Naive thymus-derived CD8-positive, alpha-beta T cell (primary cell): ENCODE measurements at regions not wholly inside any gene's neighbourhood (a gene's known extent, or its start where the extent isn't known, plus 50 kb on each side); places are given as distances from the start of the nearest gene placed in this dataset.

Experiments used
- ATAC-seq, 2 donors: fragments of 150-1000 bp; cut with Tn5 transposase in 1 of 2; sonication (Bioruptor Pico), chemical (Tn5 transposase) in 1 of 2; 1 replicate in 1 of 2; 2 replicates in 1 of 2; pipeline ENCODE4 v1.10.0; 2021; ENCODE audit warnings: mild to moderate bottlenecking in 2 of 2, moderate library complexity in 2 of 2
- POLR2A ChIA-PET: fragments of 350-600 bp; sonication (Branson Sonifier 250); formaldehyde crosslinking; loops from one replicate; lab custom pipeline; 2021; ENCODE audit warnings: antibody characterized with exemption; lab: Charles Lee
- DNase-seq, 10 donors: peaks; one replicate each; pipeline versions ENCODE4 v3.0.0 to v3.0.0-alpha.2; 2020 to 2022
- H3K27ac Mint-ChIP-seq, 10 donors: one replicate each; pipeline ENCODE4 v1.8.0; 2020 to 2022; ENCODE audit warnings: mild to moderate bottlenecking in 10 of 10, mixed read lengths in 10 of 10, moderate library complexity in 4 of 10, inconsistent platforms in 1 of 10
- H3K27me3 Mint-ChIP-seq, 5 donors: one replicate each; pipeline ENCODE4 v1.8.0; 2021 to 2022; ENCODE audit warnings: mixed read lengths in 5 of 5
- H3K36me3 Mint-ChIP-seq, 3 donors: one replicate each; pipeline ENCODE4 v1.8.0; 2020 to 2022; ENCODE audit warnings: mixed read lengths in 3 of 3, mild to moderate bottlenecking in 2 of 3, inconsistent platforms in 1 of 3
- H3K4me1 Mint-ChIP-seq, 4 donors: one replicate each; pipeline ENCODE4 v1.8.0; 2021 to 2022; ENCODE audit warnings: mixed read lengths in 4 of 4
- H3K4me3 Mint-ChIP-seq, 10 donors: one replicate each; pipeline ENCODE4 v1.8.0; 2020 to 2022; ENCODE audit warnings: mild to moderate bottlenecking in 10 of 10, mixed read lengths in 10 of 10, moderate library complexity in 6 of 10, inconsistent platforms in 1 of 10
- H3K9me3 Mint-ChIP-seq, 9 donors: one replicate each; pipeline ENCODE4 v1.8.0; 2020 to 2022; ENCODE audit warnings: mixed read lengths in 9 of 9, mild to moderate bottlenecking in 3 of 9, inconsistent platforms in 1 of 9, moderate library complexity in 1 of 9

- peaks cover 0 to 27% (median 6%) of the 10 kb centered on the region in 9 donors for H3K9me3 Mint-ChIP-seq
- DNase-seq: no peak
- H3K4me3 Mint-ChIP-seq: no peak overlapping the region
- H3K27me3 Mint-ChIP-seq: no peaks in the 10 kb centered on the region
- ATAC-seq: no peak
- no peak overlapping the region for H3K27ac Mint-ChIP-seq
- H3K36me3 Mint-ChIP-seq: no peaks in the 10 kb centered on the region
- POLR2A ChIA-PET: no interaction called here
- no peaks in the 10 kb centered on the region for H3K4me1 Mint-ChIP-seq
These were observed 465.8 kb upstream of the ROBO1 start for GRCh38 chr3:80233576-80233975.

GRCh38 chr3:80232760-80233159 is 465.0 kb upstream of the ROBO1 start:
- H3K27me3 Mint-ChIP-seq: no peaks in the 10 kb centered on the region
- peaks cover 0 to 27% (median 5%) of the 10 kb centered on the region in 9 donors for H3K9me3 Mint-ChIP-seq
- H3K36me3 Mint-ChIP-seq: no peaks in the 10 kb centered on the region
- H3K4me1 Mint-ChIP-seq: no peaks in the 10 kb centered on the region
- no peak overlapping the region for H3K27ac Mint-ChIP-seq
- no peak for ATAC-seq
- POLR2A ChIA-PET: no interaction called here
- H3K4me3 Mint-ChIP-seq: no peak overlapping the region
- DNase-seq: no peak

DNA sequence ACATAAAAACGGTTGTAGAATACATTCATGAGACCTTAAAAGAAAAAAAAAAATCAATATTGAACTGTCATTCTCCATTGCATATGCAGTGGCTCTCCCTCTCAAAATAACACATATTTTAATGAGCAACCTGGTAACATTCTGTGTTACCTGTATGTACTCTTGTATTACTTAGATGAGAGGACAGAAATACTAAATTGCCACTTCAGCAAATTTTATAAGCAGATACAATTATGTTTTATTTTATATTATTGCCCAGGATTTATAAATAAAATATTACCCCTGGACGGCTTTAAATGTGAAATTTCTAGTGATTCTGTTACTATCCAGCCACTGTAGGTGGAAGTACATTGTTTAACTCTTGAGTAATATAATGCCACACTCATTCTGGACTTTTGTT is 463.2 kb upstream of the ROBO1 start:
- Mint-ChIP-seq H3K27me3 (no peaks in the 10 kb centered on the region), H3K4me3 (no peak overlapping the region), H3K9me3 (peaks cover 0 to 33% (median 9%) of the 10 kb centered on the region in 9 donors), H3K36me3 (no peaks in the 10 kb centered on the region), H3K4me1 (no peaks in the 10 kb centered on the region), H3K27ac (no peak overlapping the region)
- DNase-seq: no peak
- no peak for ATAC-seq
- POLR2A ChIA-PET: no interaction called here

DNA sequence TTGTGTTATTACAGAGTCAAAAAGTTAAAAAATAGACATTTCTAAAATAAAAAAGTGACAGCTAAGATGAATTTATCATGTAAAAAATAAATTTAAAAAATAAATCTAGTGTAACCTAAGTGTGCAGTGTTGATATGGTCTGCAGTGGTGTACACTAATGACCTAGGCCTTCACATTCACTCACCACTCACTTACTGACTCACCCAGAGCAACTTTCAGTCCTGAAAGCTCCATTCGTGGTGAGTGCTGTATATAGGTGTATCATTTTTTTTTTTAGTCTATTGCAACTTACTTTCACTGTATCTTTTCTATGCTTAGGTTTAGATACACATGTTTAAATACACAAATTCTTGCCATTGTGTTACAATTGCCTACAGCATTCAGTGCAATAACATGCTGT is 459.4 kb upstream of the ROBO1 start:
- Mint-ChIP-seq H3K4me3 (no peak overlapping the region), H3K27me3 (no peaks in the 10 kb centered on the region), H3K27ac (no peak overlapping the region), H3K36me3 (no peaks in the 10 kb centered on the region), H3K9me3 (peaks cover 0 to 21% (median 10%) of the 10 kb centered on the region in 9 donors), H3K4me1 (no peaks in the 10 kb centered on the region)
- ATAC-seq (no peak), DNase-seq (no peak)
- POLR2A ChIA-PET: no interaction called here

GRCh38 chr3:80215191-80215590 is 447.4 kb upstream of the ROBO1 start:
- Mint-ChIP-seq H3K9me3 (peaks cover 0 to 21% (median 2%) of the 10 kb centered on the region in 9 donors), H3K27me3 (no peaks in the 10 kb centered on the region), H3K36me3 (no peaks in the 10 kb centered on the region), H3K27ac (no peak overlapping the region), H3K4me3 (no peak overlapping the region), H3K4me1 (no peaks in the 10 kb centered on the region)
- DNase-seq (no peak), ATAC-seq (no peak)
- POLR2A ChIA-PET: no interaction called here

- DNase-seq: no peak
These were observed 445.3 kb upstream of the ROBO1 start for GRCh38 chr3:80213086-80213485.

DNA sequence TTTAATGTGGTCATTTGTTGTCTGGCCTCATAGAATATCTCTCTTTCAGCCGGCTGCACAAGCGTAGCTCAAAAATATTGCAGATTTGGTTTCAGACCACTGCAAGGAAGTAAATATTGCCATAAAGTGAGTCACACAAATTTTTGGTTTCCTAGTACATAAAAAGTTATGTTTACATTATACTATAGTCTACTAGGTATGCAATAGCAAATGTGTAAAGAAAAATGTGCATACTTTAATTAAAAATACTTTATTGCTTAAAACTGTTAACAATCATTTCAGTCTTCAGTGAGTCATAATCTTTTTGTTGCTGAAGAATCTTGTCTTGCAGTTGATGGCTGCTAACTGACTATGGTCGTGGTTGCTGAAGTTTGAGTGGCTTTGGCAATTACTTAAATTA is 425.1 kb upstream of the ROBO1 start:
- ATAC-seq (no peak), DNase-seq (no peak)
- Mint-ChIP-seq H3K27ac (no peak overlapping the region), H3K4me3 (no peak overlapping the region), H3K27me3 (no peaks in the 10 kb centered on the region), H3K9me3 (peaks cover 0 to 40% (median 10%) of the 10 kb centered on the region in 9 donors), H3K4me1 (no peaks in the 10 kb centered on the region), H3K36me3 (no peaks in the 10 kb centered on the region)
- POLR2A ChIA-PET: no interaction called here

More at GRCh38 chr3:80213086-80213485, 445.3 kb upstream of the ROBO1 start:
- H3K9me3 Mint-ChIP-seq: peaks cover 0 to 24% (median 2%) of the 10 kb centered on the region in 9 donors
- POLR2A ChIA-PET: no interaction called here
- no peaks in the 10 kb centered on the region for H3K27me3 Mint-ChIP-seq
- H3K4me1 Mint-ChIP-seq: no peaks in the 10 kb centered on the region
- H3K27ac Mint-ChIP-seq: no peak overlapping the region
- H3K36me3 Mint-ChIP-seq: peaks cover 0 to 2% (median 0%) of the 10 kb centered on the region in 3 donors
- no peak overlapping the region for H3K4me3 Mint-ChIP-seq
- ATAC-seq: no peak

- Mint-ChIP-seq H3K4me1 (no peaks in the 10 kb centered on the region), H3K27me3 (no peaks in the 10 kb centered on the region), H3K36me3 (no peaks in the 10 kb centered on the region), H3K9me3 (peaks cover 0 to 27% (median 10%) of the 10 kb centered on the region in 9 donors), H3K4me3 (no peak overlapping the region), H3K27ac (no peak overlapping the region)
- POLR2A ChIA-PET: no interaction called here
- DNase-seq (no peak), ATAC-seq (no peak)
These were observed 422.3 kb upstream of the ROBO1 start for GRCh38 chr3:80190051-80190450.

- no peak for DNase-seq
- Mint-ChIP-seq H3K27ac (no peak overlapping the region), H3K9me3 (peaks cover 0 to 24% (median 8%) of the 10 kb centered on the region in 9 donors), H3K36me3 (no peaks in the 10 kb centered on the region), H3K4me1 (no peaks in the 10 kb centered on the region), H3K4me3 (no peak overlapping the region), H3K27me3 (no peaks in the 10 kb centered on the region)
- POLR2A ChIA-PET: no interaction called here
- ATAC-seq: no peak
These were observed 420.2 kb upstream of the ROBO1 start for GRCh38 chr3:80187981-80188380.

GRCh38 chr3:80159990-80160506 is 392.2 kb upstream of the ROBO1 start:
- Mint-ChIP-seq H3K4me1 (no peaks in the 10 kb centered on the region), H3K27ac (no peak overlapping the region), H3K4me3 (no peak overlapping the region), H3K27me3 (no peaks in the 10 kb centered on the region), H3K9me3 (peaks cover 0 to 11% (median 6%) of the 10 kb centered on the region in 9 donors), H3K36me3 (no peaks in the 10 kb centered on the region)
- ATAC-seq (no peak), DNase-seq (no peak)
- POLR2A ChIA-PET: no interaction called here

DNA sequence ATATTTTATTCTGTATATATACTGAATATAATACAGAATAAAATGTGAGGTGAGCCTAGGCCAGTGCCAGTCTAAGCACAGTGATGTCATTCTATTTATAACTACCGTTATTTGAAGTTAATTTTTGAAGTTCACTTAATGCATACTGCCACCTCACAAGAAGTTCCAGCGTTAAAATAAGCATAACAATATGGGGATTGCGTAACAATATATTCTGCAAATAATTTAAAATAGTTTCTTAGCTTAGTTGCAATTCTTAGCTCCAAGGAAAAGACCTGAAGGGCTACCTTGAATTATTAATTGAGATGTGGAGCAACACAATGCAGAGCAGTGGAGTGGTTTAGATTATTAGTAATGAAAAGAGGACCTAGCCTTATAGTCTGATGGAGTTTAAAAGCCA is 390.5 kb upstream of the ROBO1 start:
- peaks cover 1 to 19% (median 7%) of the 10 kb centered on the region in 9 donors for H3K9me3 Mint-ChIP-seq
- no peak for ATAC-seq
- H3K4me3 Mint-ChIP-seq: no peak overlapping the region
- H3K4me1 Mint-ChIP-seq: no peaks in the 10 kb centered on the region
- H3K36me3 Mint-ChIP-seq: no peaks in the 10 kb centered on the region
- no peak for DNase-seq
- no peaks in the 10 kb centered on the region for H3K27me3 Mint-ChIP-seq
- no peak overlapping the region for H3K27ac Mint-ChIP-seq
- POLR2A ChIA-PET: no interaction called here

DNA sequence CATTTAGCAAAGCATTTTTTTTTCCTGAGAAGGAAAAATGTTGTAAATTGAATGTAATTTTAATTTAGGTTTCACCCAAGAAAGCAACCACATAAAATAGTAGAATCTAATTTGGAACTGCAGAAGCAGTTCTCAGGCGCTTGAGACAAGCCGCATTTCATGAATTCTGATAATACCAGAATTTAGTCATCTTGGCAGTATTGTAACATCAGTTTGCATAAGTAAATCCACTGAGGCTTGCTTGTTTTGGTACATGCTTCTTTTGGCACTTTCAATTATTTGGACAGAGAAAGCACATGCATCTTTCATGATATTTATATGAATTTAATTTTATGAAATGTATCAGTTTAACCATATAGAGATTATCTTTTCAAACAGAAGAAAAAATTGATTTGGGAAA is 389.7 kb upstream of the ROBO1 start:
- Mint-ChIP-seq H3K27me3 (no peaks in the 10 kb centered on the region), H3K4me3 (no peak overlapping the region), H3K27ac (no peak overlapping the region), H3K36me3 (peaks cover 0 to 2% (median 0%) of the 10 kb centered on the region in 3 donors), H3K4me1 (no peaks in the 10 kb centered on the region), H3K9me3 (peaks cover 1 to 27% (median 8%) of the 10 kb centered on the region in 9 donors)
- DNase-seq (no peak), ATAC-seq (no peak)
- POLR2A ChIA-PET: no interaction called here

DNA sequence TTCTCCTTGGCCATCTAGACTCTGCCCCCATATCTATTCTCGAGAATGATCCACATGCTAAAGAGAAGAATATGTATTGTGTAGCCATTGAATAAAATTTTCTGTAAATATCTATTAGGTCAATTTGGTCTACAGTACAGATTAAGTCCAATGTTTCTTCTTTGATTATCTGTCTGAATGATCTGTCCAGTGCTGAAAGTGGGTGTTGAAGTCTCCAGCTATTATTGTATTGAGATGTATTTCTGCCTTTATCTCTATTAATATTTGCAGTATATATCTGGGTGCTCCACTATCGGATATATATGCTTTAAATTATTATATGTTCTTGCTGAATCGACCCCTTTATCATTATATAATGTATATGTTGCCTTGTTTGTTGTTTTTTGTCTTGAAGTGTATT is 384.9 kb upstream of the ROBO1 start:
- Mint-ChIP-seq H3K36me3 (peaks cover 0 to 10% (median 0%) of the 10 kb centered on the region in 3 donors), H3K27ac (no peak overlapping the region), H3K27me3 (no peaks in the 10 kb centered on the region), H3K4me3 (no peak overlapping the region), H3K9me3 (peaks cover 11 to 56% (median 21%) of the 10 kb centered on the region in 9 donors), H3K4me1 (no peaks in the 10 kb centered on the region)
- POLR2A ChIA-PET: no interaction called here
- DNase-seq (no peak), ATAC-seq (no peak)

- Mint-ChIP-seq H3K4me1 (no peaks in the 10 kb centered on the region), H3K4me3 (no peak overlapping the region), H3K27me3 (no peaks in the 10 kb centered on the region), H3K36me3 (peaks cover 0 to 5% (median 0%) of the 10 kb centered on the region in 3 donors), H3K9me3 (peaks cover 7 to 49% (median 19%) of the 10 kb centered on the region in 9 donors), H3K27ac (no peak overlapping the region)
- POLR2A ChIA-PET: no interaction called here
- ATAC-seq (no peak), DNase-seq (no peak)
These were observed 374.9 kb upstream of the ROBO1 start for GRCh38 chr3:80142714-80143113.
